ENCODE measurements at regions not wholly inside any gene's neighbourhood (a gene's known extent, or its start where the extent isn't known, plus 50 kb on each side); places are given as distances from the start of the nearest gene placed in this dataset.

GRCh38 chr2:111704246-111704645 lies 179.7 kb downstream of the ANAPC1 start:
- DNase-seq, result peak; percentile 82

- DNase-seq, result no peak
Measured at GRCh38 chr2:111705239-111705638, 178.8 kb downstream of the ANAPC1 start.

GRCh38 chr2:111705711-111706336 lies 178.2 kb downstream of the ANAPC1 start:
- peak; percentile 37 for DNase-seq

- DNase-seq, result no peak
Measured at GRCh38 chr2:111706481-111707001, 177.5 kb downstream of the ANAPC1 start.

GRCh38 chr2:111707700-111708099 lies 176.3 kb downstream of the ANAPC1 start:
- DNase-seq, result no peak

GRCh38 chr2:111708476-111709180 lies 175.4 kb downstream of the ANAPC1 start:
- DNase-seq, result peak; percentile 12

- no peak for DNase-seq
Measured at GRCh38 chr2:111709321-111709720, 174.7 kb downstream of the ANAPC1 start.

GRCh38 chr2:111710085-111710484 lies 173.9 kb downstream of the ANAPC1 start:
- DNase-seq, result no peak

GRCh38 chr2:111710613-111711012 lies 173.4 kb downstream of the ANAPC1 start:
- no peak for DNase-seq

- DNase-seq, result no peak
Measured at GRCh38 chr2:111711270-111711669, 172.7 kb downstream of the ANAPC1 start.

- DNase-seq, result no peak
Measured at GRCh38 chr2:111712361-111712760, 171.6 kb downstream of the ANAPC1 start.

GRCh38 chr2:111712940-111713515 lies 171.0 kb downstream of the ANAPC1 start:
- DNase-seq, result no peak

- no peak for DNase-seq
Measured at GRCh38 chr2:111715987-111716904, 167.7 kb downstream of the ANAPC1 start.

GRCh38 chr2:111716905-111717775 lies 166.9 kb downstream of the ANAPC1 start:
- no peak for DNase-seq

Measured in NCI-H226 (cell line).